Cerebellar cortex (tissue), 1 donor: ENCODE measurements at regions not wholly inside any gene's neighbourhood (a gene's known extent, or its start where the extent isn't known, plus 50 kb on each side); places are given as distances from the start of the nearest gene placed in this dataset.

Source experiments
- DNase-seq: peaks from one replicate; pipeline ENCODE4 v3.0.0-alpha.2; 2015; ENCODE audit warnings: low spot score

- no peak for DNase-seq
Measured at GRCh38 chr7:52143219-52143618, 826.6 kb upstream of the COBL start.

- DNase-seq, result no peak
Measured at GRCh38 chr7:52140851-52141250, 824.2 kb upstream of the COBL start.

GRCh38 chr7:52135403-52135802 lies 818.8 kb upstream of the COBL start:
- DNase-seq, result no peak

- no peak for DNase-seq
Measured at GRCh38 chr7:52129278-52129677, 812.7 kb upstream of the COBL start.

GRCh38 chr7:52120912-52121311 lies 804.3 kb upstream of the COBL start:
- DNase-seq, result no peak

- DNase-seq, result no peak
Measured at GRCh38 chr7:52119537-52119936, 802.9 kb upstream of the COBL start.

GRCh38 chr7:52114509-52114908 lies 797.9 kb upstream of the COBL start:
- no peak for DNase-seq

- no peak for DNase-seq
Measured at GRCh38 chr7:52114056-52114455, 797.4 kb upstream of the COBL start.

GRCh38 chr7:52107355-52107754 lies 790.7 kb upstream of the COBL start:
- no peak for DNase-seq

GRCh38 chr7:52095861-52096260 lies 779.3 kb upstream of the COBL start:
- no peak for DNase-seq

- DNase-seq, result no peak
Measured at GRCh38 chr7:52091996-52092395, 775.4 kb upstream of the COBL start.

- no peak for DNase-seq
Measured at GRCh38 chr7:52091101-52091500, 774.5 kb upstream of the COBL start.

- DNase-seq, result no peak
Measured at GRCh38 chr7:52088008-52088901, 771.6 kb upstream of the COBL start.

GRCh38 chr7:52085610-52086009 lies 769.0 kb upstream of the COBL start:
- no peak for DNase-seq

- no peak for DNase-seq
Measured at GRCh38 chr7:52080493-52080892, 763.9 kb upstream of the COBL start.

- DNase-seq, result no peak
Measured at GRCh38 chr7:52079726-52080125, 763.1 kb upstream of the COBL start.

GRCh38 chr7:52077571-52077970 lies 761.0 kb upstream of the COBL start:
- DNase-seq, result no peak

- DNase-seq, result no peak
Measured at GRCh38 chr7:52074912-52075311, 758.3 kb upstream of the COBL start.

GRCh38 chr7:52074071-52074470 lies 757.5 kb upstream of the COBL start:
- no peak for DNase-seq

GRCh38 chr7:52071744-52072143 lies 755.1 kb upstream of the COBL start:
- DNase-seq, result no peak

GRCh38 chr7:52064493-52064892 lies 747.9 kb upstream of the COBL start:
- no peak for DNase-seq

- DNase-seq, result no peak
Measured at GRCh38 chr7:52061666-52062065, 745.1 kb upstream of the COBL start.

- no peak for DNase-seq
Measured at GRCh38 chr7:52053525-52053924, 736.9 kb upstream of the COBL start.

- DNase-seq, result no peak
Measured at GRCh38 chr7:52030722-52031121, 714.1 kb upstream of the COBL start.
